ENCODE measurements at regions not wholly inside any gene's neighbourhood (a gene's known extent, or its start where the extent isn't known, plus 50 kb on each side); places are given as distances from the start of the nearest gene placed in this dataset.

DNA sequence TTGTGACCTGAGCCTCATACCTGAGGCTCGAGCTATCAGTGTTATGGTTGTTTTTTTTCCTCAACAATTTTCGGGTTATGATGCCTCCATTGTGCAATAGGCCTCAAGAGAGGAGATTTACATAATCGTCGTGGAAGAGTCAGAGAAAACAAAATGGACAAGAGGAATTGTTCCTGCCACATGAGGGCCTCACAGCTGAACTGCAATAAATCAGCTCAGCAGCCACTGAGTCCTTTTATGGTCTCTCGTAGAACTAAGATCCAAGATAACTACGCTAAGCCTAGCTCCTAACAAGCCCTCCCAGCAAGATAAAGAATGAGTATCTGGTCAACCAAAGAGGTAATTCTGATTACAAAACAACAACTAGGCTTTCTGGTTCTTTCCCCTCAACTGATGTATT lies 336.8 kb downstream of the WDR11 start:
- no peaks in the 10 kb centered on the region for H3K36me3 Mint-ChIP-seq
- DNase-seq: no peak
- H3K9me3 Mint-ChIP-seq: no peaks in the 10 kb centered on the region
- no peak overlapping the region for H3K27ac Mint-ChIP-seq
- H3K4me3 Mint-ChIP-seq: no peak overlapping the region
- no peaks in the 10 kb centered on the region for H3K4me1 Mint-ChIP-seq
- peaks cover 0 to 4% (median 0%) of the 10 kb centered on the region in 3 donors for H3K27me3 Mint-ChIP-seq (ENCODE audit: low read depth in 3 of 3)

DNA sequence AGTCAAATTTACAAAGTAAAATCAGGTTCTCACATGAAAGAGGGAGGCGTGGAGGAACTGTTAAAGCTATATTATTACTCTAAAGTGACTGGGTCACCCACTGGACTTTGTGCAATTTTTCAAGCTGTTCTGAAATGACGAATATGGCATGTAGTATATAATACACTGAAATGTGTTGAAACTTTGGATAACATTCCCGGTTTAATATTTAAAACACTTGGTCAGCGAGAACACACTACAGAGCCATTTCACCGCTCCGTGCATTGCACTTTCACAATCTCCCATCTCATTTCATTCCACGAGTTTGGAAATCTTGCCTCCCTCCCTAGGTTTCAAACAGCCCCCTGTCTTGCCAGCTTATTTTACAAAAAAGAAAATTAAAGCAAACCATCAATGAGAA lies 337.9 kb downstream of the WDR11 start:
- Mint-ChIP-seq H3K27me3 (ENCODE audit: low read depth in 3 of 3) (peaks cover 0 to 4% (median 0%) of the 10 kb centered on the region in 3 donors), H3K27ac (no peak overlapping the region), H3K36me3 (no peaks in the 10 kb centered on the region), H3K9me3 (no peaks in the 10 kb centered on the region), H3K4me1 (no peaks in the 10 kb centered on the region), H3K4me3 (no peak overlapping the region)
- no peak for DNase-seq

DNA sequence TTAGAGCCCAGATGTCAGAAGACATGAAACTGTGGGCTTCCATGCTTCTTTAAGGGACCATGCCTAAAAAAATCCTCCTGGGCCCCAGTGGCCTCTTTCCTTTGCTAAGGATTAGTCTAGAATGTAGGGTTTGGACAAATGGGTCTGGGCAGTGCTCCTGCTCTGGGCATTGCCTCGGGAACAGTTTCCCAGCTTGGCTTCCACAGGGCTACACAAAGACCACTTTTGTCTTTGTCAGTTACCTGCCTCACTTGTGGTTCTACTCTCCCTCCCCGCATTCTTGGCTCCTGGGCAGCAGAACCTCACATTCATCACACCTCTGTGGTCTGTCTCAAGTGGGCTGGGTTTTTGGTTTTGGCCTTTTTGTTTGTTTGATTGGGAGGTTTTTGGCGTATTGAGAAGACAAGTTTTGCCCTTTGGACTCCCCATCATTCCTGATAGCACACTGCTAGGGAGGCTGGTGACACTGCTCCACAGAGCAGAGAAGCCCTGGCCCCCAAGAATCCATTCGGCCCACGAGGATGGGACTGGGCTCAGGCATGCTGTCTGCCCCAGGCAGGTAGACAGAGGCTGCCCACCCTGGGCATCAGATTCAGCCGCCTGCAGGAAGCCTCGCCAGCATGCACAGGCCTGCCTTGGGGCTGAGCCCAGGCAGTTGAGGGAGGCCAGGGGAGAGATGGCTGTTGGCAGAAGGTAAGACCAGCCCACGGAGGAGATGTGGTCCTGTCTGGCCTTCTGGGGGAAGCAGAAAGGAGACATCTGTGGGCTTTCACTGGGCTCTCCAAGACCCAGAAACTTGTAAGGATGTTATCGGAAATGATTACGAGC lies 343.7 kb downstream of the WDR11 start:
- Mint-ChIP-seq H3K4me1 (no peaks in the 10 kb centered on the region), H3K9me3 (peaks cover 0 to 2% (median 0%) of the 10 kb centered on the region in 6 donors), H3K27ac (no peak overlapping the region), H3K36me3 (no peaks in the 10 kb centered on the region), H3K4me3 (no peak overlapping the region), H3K27me3 (ENCODE audit: low read depth in 3 of 3) (no peaks in the 10 kb centered on the region)
- no peak for DNase-seq

- Mint-ChIP-seq H3K4me3 (no peak overlapping the region), H3K36me3 (no peaks in the 10 kb centered on the region), H3K9me3 (peaks cover 0 to 2% (median 0%) of the 10 kb centered on the region in 6 donors), H3K4me1 (no peaks in the 10 kb centered on the region), H3K27ac (no peak overlapping the region), H3K27me3 (ENCODE audit: low read depth in 3 of 3) (no peaks in the 10 kb centered on the region)
- no peak for DNase-seq
These were observed 344.4 kb downstream of the WDR11 start for GRCh38 chr10:121195524-121195910.

DNA sequence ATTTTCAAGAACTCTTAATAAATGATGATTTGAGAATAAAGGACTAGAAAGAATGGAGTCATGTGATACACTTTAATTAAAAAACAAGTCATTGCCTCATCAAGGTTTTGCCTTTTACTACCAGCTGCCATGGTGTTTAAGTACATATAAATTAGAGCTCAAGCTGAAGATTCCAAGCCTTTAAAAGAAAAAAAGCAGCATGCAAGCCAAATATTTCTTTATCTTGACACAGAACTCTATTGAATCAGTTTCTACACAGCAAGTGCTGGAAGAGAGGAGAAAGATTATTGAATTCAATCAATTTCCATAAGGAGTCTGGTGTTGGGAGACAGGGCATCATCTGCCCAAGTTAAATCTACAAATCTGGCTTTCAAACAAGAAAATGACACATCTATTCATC lies 347.9 kb downstream of the WDR11 start:
- no peaks in the 10 kb centered on the region for H3K4me1 Mint-ChIP-seq
- H3K27ac Mint-ChIP-seq: no peak overlapping the region
- DNase-seq: no peak
- peaks cover 0 to 6% (median 0%) of the 10 kb centered on the region in 3 donors for H3K27me3 Mint-ChIP-seq (ENCODE audit: low read depth in 3 of 3)
- H3K9me3 Mint-ChIP-seq: peaks cover 0 to 2% (median 0%) of the 10 kb centered on the region in 6 donors
- H3K4me3 Mint-ChIP-seq: no peak overlapping the region
- H3K36me3 Mint-ChIP-seq: no peaks in the 10 kb centered on the region

- H3K4me1 Mint-ChIP-seq: no peaks in the 10 kb centered on the region
- peaks cover 0 to 4% (median 0%) of the 10 kb centered on the region in 6 donors for H3K9me3 Mint-ChIP-seq
- no peak overlapping the region for H3K4me3 Mint-ChIP-seq
- no peak for DNase-seq
- H3K27me3 Mint-ChIP-seq (ENCODE audit: low read depth in 3 of 3): peaks cover 0 to 8% (median 2%) of the 10 kb centered on the region in 3 donors
- H3K27ac Mint-ChIP-seq: no peak overlapping the region
- H3K36me3 Mint-ChIP-seq: no peaks in the 10 kb centered on the region
These were observed 354.5 kb downstream of the WDR11 start for GRCh38 chr10:121205625-121206024.

DNA sequence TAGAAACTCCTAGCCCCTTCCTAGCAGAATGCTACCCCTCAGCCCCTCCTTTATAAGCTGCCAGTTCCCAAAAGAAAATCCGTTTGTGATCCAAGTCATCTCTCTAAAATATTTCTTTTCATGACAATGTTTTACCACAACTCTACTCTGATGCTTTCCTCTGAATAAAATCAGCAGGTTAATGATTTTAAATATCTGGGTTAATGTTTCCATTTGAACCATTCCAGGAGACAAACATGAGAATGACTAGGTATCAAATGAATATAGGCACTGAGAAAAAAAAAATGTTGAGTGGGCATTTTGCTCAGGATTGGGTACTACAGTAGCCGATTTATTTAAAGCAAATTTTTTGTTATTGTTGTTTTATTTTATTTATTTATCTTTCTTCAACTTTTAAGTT lies 360.3 kb downstream of the WDR11 start:
- Mint-ChIP-seq H3K27ac (no peak overlapping the region), H3K36me3 (no peaks in the 10 kb centered on the region), H3K9me3 (peaks cover 0 to 1% (median 0%) of the 10 kb centered on the region in 6 donors), H3K4me1 (no peaks in the 10 kb centered on the region), H3K27me3 (ENCODE audit: low read depth in 3 of 3) (peaks cover 0 to 3% (median 2%) of the 10 kb centered on the region in 3 donors), H3K4me3 (no peak overlapping the region)
- no peak for DNase-seq

DNA sequence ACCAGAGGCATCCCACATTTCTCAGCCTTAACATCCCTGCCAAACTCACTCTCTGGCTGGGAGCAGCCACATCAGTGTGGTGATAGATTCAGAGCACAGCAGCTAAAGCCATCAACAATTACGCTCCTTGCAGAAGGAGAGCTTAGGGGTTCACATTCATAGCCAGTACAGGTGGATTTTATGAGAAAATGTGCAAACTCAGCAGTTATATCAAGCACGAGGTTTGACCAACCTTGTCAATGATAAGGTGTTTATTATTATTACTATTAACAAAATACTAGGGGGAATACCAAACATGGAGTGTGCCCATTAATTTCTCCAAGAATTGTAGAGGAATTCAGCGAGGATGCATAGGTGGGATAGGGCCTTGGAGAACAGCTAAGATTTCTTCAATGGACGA lies 362.3 kb downstream of the WDR11 start:
- Mint-ChIP-seq H3K9me3 (no peaks in the 10 kb centered on the region), H3K27me3 (ENCODE audit: low read depth in 3 of 3) (peaks cover 0 to 2% (median 0%) of the 10 kb centered on the region in 3 donors), H3K36me3 (no peaks in the 10 kb centered on the region), H3K27ac (no peak overlapping the region), H3K4me1 (no peaks in the 10 kb centered on the region), H3K4me3 (no peak overlapping the region)
- DNase-seq: no peak

DNA sequence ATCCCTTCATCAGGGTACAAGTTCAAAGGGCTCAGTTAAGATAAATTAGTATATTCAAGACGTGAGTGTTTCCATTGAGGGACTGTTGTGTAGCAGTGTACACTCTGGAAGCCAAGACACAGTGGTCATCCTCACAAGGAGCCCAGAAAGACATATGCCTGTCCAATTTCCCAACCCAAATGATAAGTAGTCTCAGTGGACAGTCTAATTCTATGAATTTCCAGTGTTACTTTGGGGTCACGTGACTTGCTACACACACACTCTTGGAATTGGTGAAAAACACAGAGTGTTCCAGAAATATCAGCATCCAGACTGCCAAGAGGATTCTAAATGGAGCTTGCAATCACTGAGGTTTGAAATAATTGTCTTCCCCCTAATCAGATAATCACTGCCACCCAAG lies 365.1 kb downstream of the WDR11 start:
- no peak for DNase-seq
- Mint-ChIP-seq H3K27me3 (ENCODE audit: low read depth in 3 of 3) (peaks cover 0 to 3% (median 2%) of the 10 kb centered on the region in 3 donors), H3K4me1 (no peaks in the 10 kb centered on the region), H3K36me3 (no peaks in the 10 kb centered on the region), H3K4me3 (no peak overlapping the region), H3K9me3 (no peaks in the 10 kb centered on the region), H3K27ac (no peak overlapping the region)

DNA sequence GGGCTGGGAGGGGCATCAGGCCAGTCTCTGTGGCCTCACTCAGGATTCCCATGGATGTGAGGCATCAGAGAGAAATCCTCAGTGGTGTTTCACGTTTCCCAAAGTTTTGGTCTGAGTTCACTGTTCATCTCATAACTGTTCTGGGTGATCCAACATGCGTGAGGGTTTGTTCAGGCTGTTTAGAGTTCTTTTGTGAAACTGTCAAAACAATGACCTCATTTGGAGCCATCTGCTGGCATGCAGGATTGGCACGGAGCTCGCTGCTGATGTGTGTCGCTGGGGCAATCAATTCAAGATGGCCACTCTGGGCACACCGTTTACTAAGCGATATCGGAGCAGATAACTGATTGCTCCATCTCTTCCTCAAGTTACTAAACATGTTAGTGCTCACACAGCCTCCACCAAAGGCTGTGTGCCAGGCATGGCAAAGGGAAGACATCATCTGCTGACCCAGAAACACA lies 365.6 kb downstream of the WDR11 start:
- peaks cover 0 to 3% (median 2%) of the 10 kb centered on the region in 3 donors for H3K27me3 Mint-ChIP-seq (ENCODE audit: low read depth in 3 of 3)

GRCh38 chr10:121217331-121217730 lies 366.2 kb downstream of the WDR11 start:
- no peak overlapping the region for H3K4me3 Mint-ChIP-seq
- DNase-seq: no peak
- no peaks in the 10 kb centered on the region for H3K9me3 Mint-ChIP-seq
- H3K27ac Mint-ChIP-seq: no peak overlapping the region
- H3K36me3 Mint-ChIP-seq: no peaks in the 10 kb centered on the region
- peaks cover 0 to 3% (median 2%) of the 10 kb centered on the region in 3 donors for H3K27me3 Mint-ChIP-seq (ENCODE audit: low read depth in 3 of 3)
- no peaks in the 10 kb centered on the region for H3K4me1 Mint-ChIP-seq

More for the DNA sequence above, 365.6 kb downstream of the WDR11 start:
- DNase-seq: no peak
- Mint-ChIP-seq H3K36me3 (no peaks in the 10 kb centered on the region), H3K27ac (no peak overlapping the region), H3K4me1 (no peaks in the 10 kb centered on the region), H3K4me3 (no peak overlapping the region), H3K9me3 (no peaks in the 10 kb centered on the region)

DNA sequence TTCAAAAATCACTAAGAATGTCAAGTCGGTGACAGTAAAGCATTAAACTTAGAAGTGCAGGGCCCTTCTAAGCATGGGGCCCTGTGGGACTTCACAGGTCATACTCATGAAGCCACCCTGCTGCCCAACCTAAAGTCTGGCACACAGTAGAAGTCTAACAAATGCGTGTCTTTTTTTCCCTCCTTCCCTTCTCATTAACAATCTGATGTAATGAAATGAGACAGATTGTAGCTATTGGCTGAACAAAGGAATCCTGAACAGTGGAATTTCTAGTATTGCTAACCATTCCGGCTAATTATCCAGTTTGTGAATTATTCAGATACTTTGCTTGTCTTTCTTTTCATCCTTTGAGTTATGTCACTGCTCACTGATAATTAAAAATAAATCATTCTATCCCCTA lies 369.9 kb downstream of the WDR11 start:
- Mint-ChIP-seq H3K36me3 (no peaks in the 10 kb centered on the region), H3K9me3 (peaks cover 0 to 2% (median 0%) of the 10 kb centered on the region in 6 donors), H3K4me1 (no peaks in the 10 kb centered on the region), H3K27ac (no peak overlapping the region), H3K4me3 (no peak overlapping the region), H3K27me3 (ENCODE audit: low read depth in 3 of 3) (peaks cover 0 to 3% (median 0%) of the 10 kb centered on the region in 3 donors)
- no peak for DNase-seq

- DNase-seq: no peak
- H3K36me3 Mint-ChIP-seq: no peaks in the 10 kb centered on the region
- H3K4me1 Mint-ChIP-seq: no peaks in the 10 kb centered on the region
- H3K27ac Mint-ChIP-seq: no peak overlapping the region
- peaks cover 0 to 2% (median 0%) of the 10 kb centered on the region in 6 donors for H3K9me3 Mint-ChIP-seq
- peaks cover 0 to 3% (median 0%) of the 10 kb centered on the region in 3 donors for H3K27me3 Mint-ChIP-seq (ENCODE audit: low read depth in 3 of 3)
- H3K4me3 Mint-ChIP-seq: no peak overlapping the region
These were observed 370.8 kb downstream of the WDR11 start for GRCh38 chr10:121221991-121222390.

DNA sequence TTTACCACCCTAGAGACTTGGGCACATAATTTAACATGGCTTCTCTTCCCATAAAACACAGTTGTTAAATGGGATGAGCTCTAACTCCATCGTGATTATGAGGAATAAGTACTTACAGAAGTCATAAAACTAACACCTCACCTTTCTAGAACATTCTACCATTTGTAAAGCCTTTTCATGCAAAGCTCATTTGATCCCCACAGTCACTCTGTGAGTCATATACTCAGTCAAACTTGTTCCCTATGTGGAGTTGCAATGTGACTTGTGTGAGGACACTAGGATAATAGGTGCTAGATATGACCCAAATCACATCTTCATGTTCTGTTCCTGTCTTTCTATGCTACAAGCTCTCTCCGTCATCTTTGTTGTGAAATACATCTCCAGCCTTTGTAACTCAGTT lies 371.7 kb downstream of the WDR11 start:
- Mint-ChIP-seq H3K27ac (no peak overlapping the region), H3K36me3 (no peaks in the 10 kb centered on the region), H3K27me3 (ENCODE audit: low read depth in 3 of 3) (peaks cover 0 to 3% (median 0%) of the 10 kb centered on the region in 3 donors), H3K4me3 (no peak overlapping the region), H3K4me1 (no peaks in the 10 kb centered on the region), H3K9me3 (peaks cover 0 to 2% (median 0%) of the 10 kb centered on the region in 6 donors)
- DNase-seq: no peak

- H3K27me3 Mint-ChIP-seq (ENCODE audit: low read depth in 3 of 3): peaks cover 0 to 3% (median 2%) of the 10 kb centered on the region in 3 donors
- peaks cover 0 to 6% (median 3%) of the 10 kb centered on the region in 6 donors for H3K9me3 Mint-ChIP-seq
- H3K4me1 Mint-ChIP-seq: no peaks in the 10 kb centered on the region
- H3K27ac Mint-ChIP-seq: no peak overlapping the region
- H3K4me3 Mint-ChIP-seq: no peak overlapping the region
- no peak for DNase-seq
- H3K36me3 Mint-ChIP-seq: no peaks in the 10 kb centered on the region
These were observed 367.2 kb downstream of the FGFR2 start for GRCh38 chr10:121231079-121231478.

Data from immature natural killer cell (primary cell).